ENCODE measurements at regions not wholly inside any gene's neighbourhood (a gene's known extent, or its start where the extent isn't known, plus 50 kb on each side); places are given as distances from the start of the nearest gene placed in this dataset.

DNA sequence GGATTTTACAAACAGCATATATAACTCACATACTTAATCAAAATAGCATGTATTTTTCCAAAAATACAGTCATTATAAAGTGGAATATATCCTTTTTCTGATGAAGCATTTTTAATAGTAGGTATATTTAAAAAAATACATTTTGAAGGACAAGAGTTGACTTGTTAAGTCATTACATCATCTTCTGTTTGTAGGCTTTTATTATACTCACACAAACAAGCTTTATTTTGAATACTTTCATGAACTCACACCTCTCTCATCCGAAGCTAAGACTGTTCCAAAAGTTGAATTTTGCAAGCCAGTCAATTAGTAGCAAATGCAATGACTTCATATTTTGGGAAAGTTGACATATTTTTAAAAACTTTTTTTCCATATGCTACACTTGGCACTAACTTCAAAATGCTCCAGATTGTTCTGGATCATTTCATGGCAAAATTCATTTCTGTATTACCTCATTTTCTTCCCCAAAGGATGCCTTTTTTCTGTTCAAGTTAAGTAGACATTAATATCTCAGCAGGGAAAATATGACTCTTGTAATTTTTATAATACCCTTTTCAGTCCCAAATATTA lies 68.5 kb upstream of the WDR75 start:
- H3K27ac Mint-ChIP-seq = no peak overlapping the region
- H3K27me3 Mint-ChIP-seq (ENCODE audit: insufficient read depth, low read depth) = no peaks in the 10 kb centered on the region
- H3K4me3 Mint-ChIP-seq = no peak overlapping the region
- no peak overlapping the region for H3K4me3 ChIP-seq
- TF ChIP-seq EZH2phosphoT487 (IDR thresholded peaks at IDR 0.05) = no peak
- TF ChIP-seq, protein P1, sequence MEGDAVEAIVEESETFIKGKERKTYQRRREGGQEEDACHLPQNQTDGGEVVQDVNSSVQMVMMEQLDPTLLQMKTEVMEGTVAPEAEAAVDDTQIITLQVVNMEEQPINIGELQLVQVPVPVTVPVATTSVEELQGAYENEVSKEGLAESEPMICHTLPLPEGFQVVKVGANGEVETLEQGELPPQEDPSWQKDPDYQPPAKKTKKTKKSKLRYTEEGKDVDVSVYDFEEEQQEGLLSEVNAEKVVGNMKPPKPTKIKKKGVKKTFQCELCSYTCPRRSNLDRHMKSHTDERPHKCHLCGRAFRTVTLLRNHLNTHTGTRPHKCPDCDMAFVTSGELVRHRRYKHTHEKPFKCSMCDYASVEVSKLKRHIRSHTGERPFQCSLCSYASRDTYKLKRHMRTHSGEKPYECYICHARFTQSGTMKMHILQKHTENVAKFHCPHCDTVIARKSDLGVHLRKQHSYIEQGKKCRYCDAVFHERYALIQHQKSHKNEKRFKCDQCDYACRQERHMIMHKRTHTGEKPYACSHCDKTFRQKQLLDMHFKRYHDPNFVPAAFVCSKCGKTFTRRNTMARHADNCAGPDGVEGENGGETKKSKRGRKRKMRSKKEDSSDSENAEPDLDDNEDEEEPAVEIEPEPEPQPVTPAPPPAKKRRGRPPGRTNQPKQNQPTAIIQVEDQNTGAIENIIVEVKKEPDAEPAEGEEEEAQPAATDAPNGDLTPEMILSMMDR (IDR thresholded peaks at IDR 0.05) = no peak
- no peak for TF ChIP-seq EZH2 (IDR thresholded peaks at IDR 0.05)
- H3K27me3 ChIP-seq = no peaks in the 10 kb centered on the region
- no peak overlapping the region for H2AFZ ChIP-seq (replicated peaks)
- H3K4me1 ChIP-seq = no peaks in the 10 kb centered on the region
- H3K36me3 ChIP-seq = no peaks in the 10 kb centered on the region
- H3K9ac ChIP-seq = no peak overlapping the region
- peaks cover 2% of the 10 kb centered on the region for H3K4me1 Mint-ChIP-seq
- no peaks in the 10 kb centered on the region for H3K9me3 Mint-ChIP-seq
- H4K20me1 ChIP-seq (ENCODE audit: low read depth) = no peaks in the 10 kb centered on the region
- no peaks in the 10 kb centered on the region for H3F3A ChIP-seq (ENCODE audit: low read depth)
- no peaks in the 10 kb centered on the region for H3K9me3 ChIP-seq (ENCODE audit: low read depth)
- H3K36me3 Mint-ChIP-seq = no peaks in the 10 kb centered on the region
- no peak for DNase-seq (ENCODE audit: low spot score)
- H3K4me2 ChIP-seq = no peak overlapping the region
- no peaks in the 10 kb centered on the region for H3K79me2 ChIP-seq (ENCODE audit: low read depth)
- H3K27ac ChIP-seq = no peak overlapping the region

DNA sequence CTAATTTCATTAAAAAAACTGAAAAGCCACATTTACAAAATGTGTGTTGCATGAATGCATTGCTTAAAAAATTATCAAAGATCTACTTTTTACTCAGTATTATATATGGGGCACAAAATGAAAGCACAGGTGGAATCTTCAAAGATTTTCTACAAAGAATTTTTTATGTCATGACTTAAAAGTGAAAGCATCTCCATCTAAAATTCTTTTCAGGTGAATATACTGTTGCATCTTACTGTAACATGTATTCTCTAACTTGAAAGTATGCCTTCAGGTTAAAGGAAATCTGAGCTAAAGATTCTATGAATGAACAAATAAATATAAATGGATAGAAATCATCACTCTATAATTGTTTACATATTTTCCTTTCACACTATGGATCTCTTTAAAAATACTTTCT lies 66.8 kb upstream of the WDR75 start:
- Histone ChIP-seq H3K79me2 (ENCODE audit: low read depth) (no peaks in the 10 kb centered on the region), H3K9ac (no peak overlapping the region), H3F3A (ENCODE audit: low read depth) (no peaks in the 10 kb centered on the region), H3K4me1 (no peaks in the 10 kb centered on the region), H4K20me1 (ENCODE audit: low read depth) (no peaks in the 10 kb centered on the region), H3K27ac (no peak overlapping the region), H3K27me3 (no peaks in the 10 kb centered on the region), H3K4me3 (no peak overlapping the region), H2AFZ (replicated peaks) (no peak overlapping the region), H3K4me2 (no peak overlapping the region), H3K9me3 (ENCODE audit: low read depth) (no peaks in the 10 kb centered on the region), H3K36me3 (no peaks in the 10 kb centered on the region)
- Mint-ChIP-seq H3K4me1 (peaks cover 8% of the 10 kb centered on the region), H3K9me3 (no peaks in the 10 kb centered on the region), H3K27ac (no peak overlapping the region), H3K4me3 (no peak overlapping the region), H3K27me3 (ENCODE audit: insufficient read depth, low read depth) (no peaks in the 10 kb centered on the region), H3K36me3 (no peaks in the 10 kb centered on the region)
- no peak for DNase-seq (ENCODE audit: low spot score)
- TF ChIP-seq, protein P1 (IDR thresholded peaks at IDR 0.05) = no peak
- TF ChIP-seq EZH2phosphoT487 (IDR thresholded peaks at IDR 0.05) (no peak), EZH2 (IDR thresholded peaks at IDR 0.05) (no peak)

DNA sequence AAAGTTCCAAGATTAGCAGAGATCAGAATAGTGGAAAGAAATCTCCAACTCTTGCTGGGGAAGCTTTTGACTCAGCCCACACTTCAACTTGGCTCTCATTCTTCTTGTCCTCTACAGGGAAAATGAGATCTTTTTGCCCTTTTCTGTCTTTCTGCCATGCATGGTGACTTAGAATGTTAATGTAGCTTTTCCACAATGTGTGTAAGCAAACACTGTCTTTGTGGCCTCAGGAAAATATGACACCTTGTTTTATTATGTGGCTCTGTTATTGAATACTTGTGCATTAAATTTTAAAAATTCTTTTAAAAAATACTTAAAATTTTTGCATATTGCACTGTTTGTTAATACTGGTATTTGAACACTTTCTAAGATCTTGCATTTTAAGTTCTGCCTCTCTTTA lies 65.4 kb upstream of the WDR75 start:
- Mint-ChIP-seq H3K4me1 (peaks cover 12% of the 10 kb centered on the region), H3K27ac (no peak overlapping the region), H3K4me3 (no peak overlapping the region), H3K27me3 (ENCODE audit: insufficient read depth, low read depth) (no peaks in the 10 kb centered on the region), H3K9me3 (no peaks in the 10 kb centered on the region), H3K36me3 (no peaks in the 10 kb centered on the region)
- no peaks in the 10 kb centered on the region for H4K20me1 ChIP-seq (ENCODE audit: low read depth)
- H3K9me3 ChIP-seq (ENCODE audit: low read depth) = no peaks in the 10 kb centered on the region
- H2AFZ ChIP-seq (replicated peaks) = no peak overlapping the region
- no peaks in the 10 kb centered on the region for H3K79me2 ChIP-seq (ENCODE audit: low read depth)
- TF ChIP-seq EZH2phosphoT487 (IDR thresholded peaks at IDR 0.05) (no peak), EZH2 (IDR thresholded peaks at IDR 0.05) (no peak)
- TF ChIP-seq, protein P1 (IDR thresholded peaks at IDR 0.05) = no peak
- H3K4me3 ChIP-seq = no peak overlapping the region
- no peaks in the 10 kb centered on the region for H3K36me3 ChIP-seq
- H3K4me2 ChIP-seq = no peak overlapping the region
- no peaks in the 10 kb centered on the region for H3K4me1 ChIP-seq
- no peak overlapping the region for H3K27ac ChIP-seq
- H3K27me3 ChIP-seq = no peaks in the 10 kb centered on the region
- no peak for DNase-seq (ENCODE audit: low spot score)
- no peaks in the 10 kb centered on the region for H3F3A ChIP-seq (ENCODE audit: low read depth)
- no peak overlapping the region for H3K9ac ChIP-seq
